ENCODE measurements at regions not wholly inside any gene's neighbourhood (a gene's known extent, or its start where the extent isn't known, plus 50 kb on each side); places are given as distances from the start of the nearest gene placed in this dataset.
"Not testable (repeated sequence)": the region's sequence is repeated elsewhere in the genome, so short reads cannot be mapped to it uniquely, and the experiment has no call there.

- H3K27me3 ChIP-seq (ENCODE audit: control insufficient read depth, insufficient read depth, low read length) = no peaks in the 10 kb centered on the region
- no peak for DNase-seq
- no peak overlapping the region for H3K4me3 ChIP-seq (ENCODE audit: insufficient read depth, low read depth, low read length)
- no peaks in the 10 kb centered on the region for H3K36me3 ChIP-seq (replicated peaks; ENCODE audit: control insufficient read depth, insufficient read depth, low read length)
These were observed 63.0 kb upstream of the UXS1 start for GRCh38 chr2:106257135-106257534.

- not testable (repeated sequence) for H3K36me3 ChIP-seq (replicated peaks; ENCODE audit: control insufficient read depth, insufficient read depth, low read length); H3K27me3 ChIP-seq (ENCODE audit: control insufficient read depth, insufficient read depth, low read length); DNase-seq; H3K4me3 ChIP-seq (ENCODE audit: insufficient read depth, low read depth, low read length)
These were observed 55.2 kb upstream of the UXS1 start for GRCh38 chr2:106249157-106249828.

DNA sequence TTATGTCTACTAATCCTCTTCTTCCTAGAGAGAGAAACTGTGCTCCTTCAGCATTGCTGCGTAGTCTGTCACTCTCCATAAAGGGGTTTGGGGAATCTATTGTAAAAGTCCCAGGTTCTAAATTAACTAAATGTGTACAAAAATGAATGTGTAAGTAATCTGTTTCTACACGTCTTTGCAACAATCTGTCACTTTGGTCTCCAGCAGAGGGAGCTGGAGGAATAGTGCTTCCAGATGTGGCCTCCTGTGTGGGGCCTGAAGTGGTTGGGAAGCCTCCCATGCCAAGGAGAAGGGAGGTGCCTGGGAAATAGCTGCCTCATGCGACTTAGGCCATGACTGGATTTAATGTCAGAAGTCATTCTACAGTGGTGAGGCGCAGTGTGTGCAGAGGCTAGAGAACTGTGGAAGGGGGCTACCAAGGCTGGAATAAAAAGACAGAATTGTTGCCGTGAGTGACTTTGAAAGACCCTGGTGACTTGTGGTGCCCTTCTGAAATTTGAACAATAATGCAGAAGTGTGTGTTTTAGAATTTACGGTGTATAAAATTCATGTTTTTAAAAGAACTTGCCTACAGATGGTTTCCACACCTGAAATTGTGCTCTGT is 54.5 kb upstream of the UXS1 start:
- H3K4me3 ChIP-seq (ENCODE audit: insufficient read depth, low read depth, low read length); H3K27me3 ChIP-seq (ENCODE audit: control insufficient read depth, insufficient read depth, low read length); H3K36me3 ChIP-seq (replicated peaks; ENCODE audit: control insufficient read depth, insufficient read depth, low read length); DNase-seq: not testable (repeated sequence)
